OCI-LY7 (cell line): ENCODE measurements at regions not wholly inside any gene's neighbourhood (a gene's known extent, or its start where the extent isn't known, plus 50 kb on each side); places are given as distances from the start of the nearest gene placed in this dataset.
A peak's percentile ranks its signal among the peaks of the same experiment; 100 is the strongest.

ENCODE experiments used
- BruUV-seq: library from RNA; stranded (reverse); fragments of 400-500 nt; replicated peaks from 2 replicates; lab custom pipeline; 2021; lab: Mats Ljungman, UMichigan
- CTCF ChIA-PET: fragments of 300-600 bp; sonication (Branson Sonifier 250); formaldehyde crosslinking; loops from one replicate; lab custom pipeline; 2022; ENCODE audit warnings: antibody characterized with exemption; ENCODE audit not compliant: unreplicated experiment; lab: Charles Lee
- POLR2A ChIA-PET: fragments of 300-600 bp; sonication (Branson Sonifier 250); formaldehyde crosslinking; loops from one replicate; lab custom pipeline; 2022; ENCODE audit warnings: antibody characterized with exemption; lab: Charles Lee
- DNase-seq: peaks from one replicate; pipeline ENCODE4 v3.0.0-alpha.2; 2015; ENCODE audit warnings: low spot score
- H2AFZ ChIP-seq: fragments of 200-600 bp; sonication (generic), shearing (Covaris generic); 2 replicates; pipeline ENCODE4 v1.6.1; 2014; ENCODE audit warnings: mild to moderate bottlenecking, antibody characterized with exemption, low read length, moderate library complexity
- H3K27ac ChIP-seq: fragments of 200-600 bp; sonication (generic); 2 replicates; pipeline ENCODE4 v1.5.1; 2014; ENCODE audit warnings: mixed run types, low read depth, mild to moderate bottlenecking, moderate library complexity, low read length, inconsistent platforms; ENCODE audit not compliant: poor library complexity, severe bottlenecking
- H3K36me3 ChIP-seq: fragments of 200-600 bp; sonication (generic); 2 replicates; pipeline ENCODE4 v1.6.1; 2014; ENCODE audit warnings: mild to moderate bottlenecking, antibody characterized with exemption, low read length, moderate library complexity, mixed read lengths; ENCODE audit not compliant: insufficient read depth
- H3K4me1 ChIP-seq: fragments of 200-600 bp; sonication (generic); 2 replicates; pipeline ENCODE4 v1.5.1; 2014; ENCODE audit warnings: mild to moderate bottlenecking, low read length; ENCODE audit not compliant: insufficient read depth, poor library complexity, severe bottlenecking
- H3K4me2 ChIP-seq: fragments of 200-600 bp; sonication (generic); 2 replicates; pipeline ENCODE4 v1.6.1; 2014; ENCODE audit warnings: mild to moderate bottlenecking, low read length
- H3K4me3 ChIP-seq: fragments of 200-600 bp; sonication (generic); 2 replicates; pipeline ENCODE4 v1.5.1; 2014; ENCODE audit warnings: mild to moderate bottlenecking, low read depth, low read length; ENCODE audit not compliant: poor library complexity, severe bottlenecking
- H3K79me2 ChIP-seq: fragments of 200-600 bp; sonication (generic); 2 replicates; pipeline ENCODE4 v1.6.1; 2016; ENCODE audit warnings: low read depth, mild to moderate bottlenecking, low read length, moderate library complexity, mixed read lengths; ENCODE audit not compliant: insufficient read depth
- H3K9me2 ChIP-seq: fragments of 200-600 bp; sonication (generic); 2 replicates; pipeline ENCODE4 v1.6.1; 2016; ENCODE audit warnings: mild to moderate bottlenecking, low read length, mixed read lengths; ENCODE audit not compliant: insufficient read depth
- H3K9me3 ChIP-seq: fragments of 200-600 bp; sonication (generic); 2 replicates; pipeline ENCODE4 v1.6.1; 2014; ENCODE audit warnings: mild to moderate bottlenecking, mixed run types, low read length, mixed read lengths
- H4K20me1 ChIP-seq: fragments of 200-600 bp; sonication (generic); 2 replicates; pipeline ENCODE4 v1.6.1; 2014; ENCODE audit warnings: mild to moderate bottlenecking, antibody characterized with exemption, low read length, moderate library complexity, mixed read lengths; ENCODE audit not compliant: insufficient read depth
- EZH2phosphoT487 ChIP-seq: fragments of 200-600 bp; sonication (generic); IDR thresholded peaks from 2 replicates; pipeline ENCODE4 v1.6.1; 2018; ENCODE audit warnings: low read depth, borderline replicate concordance, mild to moderate bottlenecking, mixed run types, antibody characterized with exemption, low read length, moderate library complexity, mixed read lengths
- intact Hi-C: fragments of 100-400 bp; cut with micrococcal nuclease; formaldehyde crosslinking; loops from one replicate; pipeline ENCODE4 v1.10.0; 2022; ENCODE audit not compliant: unreplicated experiment
- TF ChIP-seq, protein P1 (sequence below): fragments of 200-600 bp; sonication (generic); conservative IDR thresholded peaks from 2 replicates; pipeline ENCODE4 v1.5.1; 2014; ENCODE audit warnings: mild to moderate bottlenecking, antibody characterized with exemption, low read length, moderate library complexity, mixed read lengths

DNA sequence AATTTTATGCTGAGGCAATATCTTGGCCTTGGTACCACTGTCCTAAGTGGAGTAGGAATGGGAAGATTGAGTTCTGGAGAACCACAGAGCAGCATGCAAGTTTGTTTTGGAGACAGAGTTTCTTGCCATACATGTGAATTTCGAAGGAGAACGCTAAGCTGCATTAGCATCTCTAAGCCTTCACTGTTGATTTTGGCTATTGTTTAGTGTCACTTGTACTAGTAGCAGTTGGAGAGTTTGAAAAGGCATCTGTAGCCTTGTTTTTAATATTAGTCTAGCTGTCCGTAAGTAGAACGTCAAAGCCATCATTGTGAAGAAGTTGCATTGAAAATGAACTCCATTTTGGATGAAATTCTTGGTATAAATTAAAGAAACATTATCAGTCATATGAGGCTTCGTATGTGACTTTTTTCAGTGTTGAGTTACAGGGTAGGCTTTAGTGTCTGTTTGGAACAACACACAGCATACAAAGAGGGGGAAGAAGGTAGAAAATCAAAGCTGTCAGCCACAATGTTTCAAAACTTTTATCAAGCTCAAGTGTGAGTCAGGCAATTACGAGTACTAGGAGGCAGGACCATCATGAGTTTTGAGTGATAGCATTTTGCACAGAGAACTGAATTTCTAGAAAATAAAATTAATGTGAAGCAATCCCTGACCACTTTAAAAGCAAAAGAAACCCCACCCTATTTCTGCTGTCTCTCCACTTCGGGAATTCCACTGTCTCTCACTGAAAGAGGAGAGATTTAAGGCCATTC is 70.2 kb upstream of the NAV3 start:
- peaks cover 5% of the 10 kb centered on the region for H3K4me1 ChIP-seq
- intact Hi-C loops = no loop called here
- no peak for DNase-seq
- no peak overlapping the region for H3K4me3 ChIP-seq
- BruUV-seq = no TSS peak
- H3K36me3 ChIP-seq = no peaks in the 10 kb centered on the region
- H3K4me2 ChIP-seq = no peak overlapping the region
- H3K79me2 ChIP-seq = no peaks in the 10 kb centered on the region
- ChIA-PET POLR2A (no interaction called here), CTCF (no interaction called here)
- no peaks in the 10 kb centered on the region for H3K9me3 ChIP-seq
- no peaks in the 10 kb centered on the region for H4K20me1 ChIP-seq
- H2AFZ ChIP-seq = peak overlapping the region; percentile 28; the same call in 1 of the 2 replicates
- H3K9me2 ChIP-seq = no peaks in the 10 kb centered on the region
- TF ChIP-seq, protein P1, sequence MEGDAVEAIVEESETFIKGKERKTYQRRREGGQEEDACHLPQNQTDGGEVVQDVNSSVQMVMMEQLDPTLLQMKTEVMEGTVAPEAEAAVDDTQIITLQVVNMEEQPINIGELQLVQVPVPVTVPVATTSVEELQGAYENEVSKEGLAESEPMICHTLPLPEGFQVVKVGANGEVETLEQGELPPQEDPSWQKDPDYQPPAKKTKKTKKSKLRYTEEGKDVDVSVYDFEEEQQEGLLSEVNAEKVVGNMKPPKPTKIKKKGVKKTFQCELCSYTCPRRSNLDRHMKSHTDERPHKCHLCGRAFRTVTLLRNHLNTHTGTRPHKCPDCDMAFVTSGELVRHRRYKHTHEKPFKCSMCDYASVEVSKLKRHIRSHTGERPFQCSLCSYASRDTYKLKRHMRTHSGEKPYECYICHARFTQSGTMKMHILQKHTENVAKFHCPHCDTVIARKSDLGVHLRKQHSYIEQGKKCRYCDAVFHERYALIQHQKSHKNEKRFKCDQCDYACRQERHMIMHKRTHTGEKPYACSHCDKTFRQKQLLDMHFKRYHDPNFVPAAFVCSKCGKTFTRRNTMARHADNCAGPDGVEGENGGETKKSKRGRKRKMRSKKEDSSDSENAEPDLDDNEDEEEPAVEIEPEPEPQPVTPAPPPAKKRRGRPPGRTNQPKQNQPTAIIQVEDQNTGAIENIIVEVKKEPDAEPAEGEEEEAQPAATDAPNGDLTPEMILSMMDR = no peak
- no peak for TF ChIP-seq EZH2phosphoT487
- H3K27ac ChIP-seq = no peak overlapping the region

DNA sequence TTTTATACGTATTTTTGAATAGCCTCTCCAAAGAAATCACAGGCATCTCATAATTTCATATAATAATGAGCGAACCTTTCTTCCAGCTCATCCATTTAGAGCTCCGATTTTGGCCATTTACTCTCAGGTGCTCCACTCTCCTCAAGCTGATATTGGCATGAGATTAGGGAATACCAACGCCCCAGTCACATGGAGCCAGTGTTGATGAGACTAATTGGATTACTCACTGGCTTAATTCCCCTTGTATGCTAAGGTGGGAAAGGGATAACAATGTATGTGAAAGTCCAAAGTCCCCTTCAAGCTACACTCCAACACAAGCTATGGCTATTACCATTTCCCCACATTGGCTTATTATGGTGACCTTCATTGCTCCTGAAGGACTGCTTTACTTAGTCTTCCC is 76.6 kb upstream of the NAV3 start:
- Histone ChIP-seq H3K9me3 (peaks cover 16% of the 10 kb centered on the region; the same call in 1 of the 2 replicates), H2AFZ (no peak overlapping the region), H3K4me2 (no peak overlapping the region), H3K9me2 (no peaks in the 10 kb centered on the region), H3K79me2 (no peaks in the 10 kb centered on the region), H3K36me3 (peaks cover 17% of the 10 kb centered on the region), H3K27ac (no peak overlapping the region), H3K4me3 (no peak overlapping the region), H4K20me1 (no peaks in the 10 kb centered on the region), H3K4me1 (peaks cover 14% of the 10 kb centered on the region)
- no TSS peak for BruUV-seq
- CTCF ChIA-PET = no interaction called here
- no peak for TF ChIP-seq EZH2phosphoT487
- TF ChIP-seq, protein P1 = no peak
- intact Hi-C loops = no loop called here
- no peak for DNase-seq
- POLR2A ChIA-PET = interaction anchor here (0.6 kb wide), 1 partner anchor 133 kb away, joined by 3 read pairs; no protein-coding TSS in a partner anchor

DNA sequence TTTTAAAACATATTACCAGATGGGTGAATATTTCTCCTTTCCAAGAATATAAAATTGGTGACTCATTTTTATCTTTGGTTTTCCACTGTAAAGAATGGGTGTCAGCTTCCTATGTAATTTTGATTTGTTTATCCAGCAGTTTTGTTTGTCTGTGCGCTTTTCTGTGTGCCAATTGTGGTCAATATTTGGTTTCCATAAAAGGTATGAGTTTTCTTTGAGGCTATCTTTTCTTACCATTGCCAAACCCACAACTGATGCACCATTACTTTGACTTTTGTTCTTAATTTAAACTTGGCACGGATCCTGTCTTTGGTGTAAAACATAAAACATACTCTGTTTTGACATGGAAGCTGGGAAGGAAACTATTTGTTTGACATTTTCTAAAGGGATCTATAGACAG is 78.8 kb upstream of the NAV3 start:
- H3K9me3 ChIP-seq = peaks cover 22% of the 10 kb centered on the region; the same call in 1 of the 2 replicates
- no peaks in the 10 kb centered on the region for H4K20me1 ChIP-seq
- intact Hi-C loops = no loop called here
- H3K79me2 ChIP-seq = no peaks in the 10 kb centered on the region
- no peak overlapping the region for H3K4me2 ChIP-seq
- H2AFZ ChIP-seq = peak overlapping the region; percentile 19; the same call in 1 of the 2 replicates
- ChIA-PET POLR2A (interaction anchor here (0.9 kb wide), 1 partner anchor 476 kb away, joined by 3 read pairs; no protein-coding TSS in a partner anchor), CTCF (no interaction called here)
- no peak overlapping the region for H3K27ac ChIP-seq
- no peaks in the 10 kb centered on the region for H3K9me2 ChIP-seq
- no TSS peak for BruUV-seq
- DNase-seq = no peak
- H3K4me1 ChIP-seq = peaks cover 22% of the 10 kb centered on the region
- TF ChIP-seq EZH2phosphoT487 = no peak
- peaks cover 26% of the 10 kb centered on the region for H3K36me3 ChIP-seq
- H3K4me3 ChIP-seq = no peak overlapping the region
